Pancreas (tissue), 10 donors: ENCODE measurements at regions not wholly inside any gene's neighbourhood (a gene's known extent, or its start where the extent isn't known, plus 50 kb on each side); places are given as distances from the start of the nearest gene placed in this dataset.
"Not testable (repeated sequence)": the region's sequence is repeated elsewhere in the genome, so short reads cannot be mapped to it uniquely, and the experiment has no call there.

Experiments
- ATAC-seq, 4 donors: fragments of 200-7000 bp; cut with Tn5 transposase; one replicate each; pipeline versions ENCODE4 v1.8.0 to v1.9.1; 2020; ENCODE audit warnings: mild to moderate bottlenecking in 4 of 4, moderate library complexity in 4 of 4
- DNase-seq, 6 donors: peaks; one replicate each; pipeline ENCODE4 v3.0.0-alpha.2; 2020
- FAIRE-seq: peaks from 2 replicates; lab custom pipeline; 2012; peaks lifted over from hg19 to GRCh38; lab: Jason Lieb, UNC
- H3K27ac ChIP-seq, 4 donors: fragments of 200-600 bp; sonication (generic); 1 replicate in 3 of 4; 2 replicates in 1 of 4; pipeline versions ENCODE4 v1.5.0 to v1.8.0; 2020
- H3K27me3 ChIP-seq, 4 donors: fragments of 200-600 bp; one replicate each; pipeline ENCODE4 v1.8.0; 2021
- H3K36me3 ChIP-seq, 3 donors: fragments of 200-600 bp; sonication (generic) in 1 of 3; one replicate each; pipeline versions ENCODE4 v1.5.0 to v1.8.0; 2020 to 2021
- H3K4me1 ChIP-seq, 3 donors: fragments of 200-600 bp; one replicate each; pipeline ENCODE4 v1.8.0; 2021
- H3K4me3 ChIP-seq, 4 donors: fragments of 200-600 bp; sonication (generic) in 2 of 4; one replicate each; pipeline versions ENCODE4 v1.5.0 to v1.8.0; 2020 to 2021
- H3K9me3 ChIP-seq, 4 donors: fragments of 200-600 bp; one replicate each; pipeline ENCODE4 v1.8.0; 2021
- CTCF ChIP-seq, 4 donors: fragments of 200-600 bp; sonication (generic) in 3 of 4; IDR thresholded peaks; one replicate each; pipeline versions ENCODE4 v1.5.0 to v1.8.0; 2021; ENCODE audit warnings: antibody characterized with exemption in 4 of 4
- WGBS, 2 donors: extraction: QIAGEN DNeasy Blood & Tissue Kit; methylation state at CpG; one replicate each; pipeline ENCODE4 v1.1.7; 2013; 5-methylcytosine and 5-hydroxymethylcytosine counted together
- intact Hi-C, 3 donors: fragments of 100-400 bp; cut with DNase I; formaldehyde crosslinking; loops; one replicate each; pipeline versions ENCODE4 v1.11.1 to v1.14.2; 2022
- donor health status: healthy with polysubstance abuse.
- donor health status: DM: no; HTN: no; CAD: no; lungs with moderate emphysema.
- donor health status: DM: no; HTN: no; CAD: no.
- donor health status: control.
- donor health status: control.
- donor health status: Bipolar disorder and iron deficiency.
- donor health status: DM: yes; HTN: yes; CAD: no.
- donor health status: DM: no; HTN: no; CAD: no.
- donor health status: DM: no; HTN: no; CAD: no.
- donor health status: DM: yes; HTN: yes; CAD: no.

GRCh38 chr12:127046467-127046866 is 1220.5 kb upstream of the TMEM132C start:
- intact Hi-C loops, result no loop called here
- Histone ChIP-seq H3K9me3 (no peaks in the 10 kb centered on the region), H3K27me3 (no peaks in the 10 kb centered on the region), H3K4me3 (no peak overlapping the region), H3K36me3 (no peaks in the 10 kb centered on the region), H3K4me1 (no peaks in the 10 kb centered on the region), H3K27ac (no peak overlapping the region)
- TF ChIP-seq CTCF (IDR thresholded peaks at IDR 0.05), result no peak
- 77 to 79% methylated on average over 1 of the region's 1 CpG for WGBS, 2 donors
- ATAC-seq, result no peak
- DNase-seq, result no peak
- no peak for FAIRE-seq

- FAIRE-seq, result no peak
- 69 to 82% methylated on average over 1 of the region's 1 CpG for WGBS, 2 donors
- no peak for DNase-seq
- H3K27ac ChIP-seq, result no peak overlapping the region
- intact Hi-C loops, result no loop called here
- H3K9me3 ChIP-seq, result no peaks in the 10 kb centered on the region
- H3K27me3 ChIP-seq, result no peaks in the 10 kb centered on the region
- H3K4me1 ChIP-seq, result no peaks in the 10 kb centered on the region
- no peaks in the 10 kb centered on the region for H3K36me3 ChIP-seq
- no peak for TF ChIP-seq CTCF (IDR thresholded peaks at IDR 0.05)
- H3K4me3 ChIP-seq, result no peak overlapping the region
- no peak for ATAC-seq
Observed at GRCh38 chr12:127048057-127048456, 1218.9 kb upstream of the TMEM132C start.

GRCh38 chr12:127048525-127048924 is 1218.4 kb upstream of the TMEM132C start:
- ATAC-seq, DNase-seq, FAIRE-seq, H3K36me3 ChIP-seq, H3K9me3 ChIP-seq, H3K4me3 ChIP-seq, intact Hi-C loops, H3K27me3 ChIP-seq, H3K27ac ChIP-seq, H3K4me1 ChIP-seq: not testable (repeated sequence)
- WGBS, 2 donors, result 79 to 82% methylated on average over 6 of the region's 6 CpGs

- Histone ChIP-seq H3K36me3 (no peaks in the 10 kb centered on the region), H3K27ac (no peak overlapping the region), H3K9me3 (no peaks in the 10 kb centered on the region), H3K27me3 (no peaks in the 10 kb centered on the region), H3K4me1 (no peaks in the 10 kb centered on the region), H3K4me3 (no peak overlapping the region)
- DNase-seq, result no peak
- WGBS, 2 donors, result 59 to 73% methylated on average over 3 of the region's 3 CpGs
- intact Hi-C loops, result no loop called here
- TF ChIP-seq CTCF (IDR thresholded peaks at IDR 0.05), result no peak
- FAIRE-seq, result no peak
- no peak for ATAC-seq
Observed at GRCh38 chr12:127051139-127051538, 1215.8 kb upstream of the TMEM132C start.

- TF ChIP-seq CTCF (IDR thresholded peaks at IDR 0.05), result no peak
- intact Hi-C loops, result no loop called here
- FAIRE-seq, result no peak
- no peak for DNase-seq
- H3K27ac ChIP-seq, result no peak overlapping the region
- WGBS, 2 donors, result 62 to 71% methylated on average over 7 of the region's 7 CpGs
- H3K9me3 ChIP-seq, result no peaks in the 10 kb centered on the region
- no peaks in the 10 kb centered on the region for H3K27me3 ChIP-seq
- H3K36me3 ChIP-seq, result no peaks in the 10 kb centered on the region
- H3K4me1 ChIP-seq, result no peaks in the 10 kb centered on the region
- no peak for ATAC-seq
- no peak overlapping the region for H3K4me3 ChIP-seq
Observed at GRCh38 chr12:127052511-127053232, 1214.3 kb upstream of the TMEM132C start.
